Prostate gland (tissue), 2 donors: ENCODE measurements at regions not wholly inside any gene's neighbourhood (a gene's known extent, or its start where the extent isn't known, plus 50 kb on each side); places are given as distances from the start of the nearest gene placed in this dataset.

Experiments
- DNase-seq: peaks from one replicate; pipeline ENCODE4 v3.0.0-alpha.2; 2019; ENCODE audit warnings: low spot score
- H3K27ac ChIP-seq, 2 donors: fragments of 200-600 bp; sonication (generic); 2 replicates each; pipeline ENCODE4 v1.5.1; 2017 to 2019
- H3K27me3 ChIP-seq: fragments of 200-600 bp; sonication (generic); replicated peaks from 2 replicates; pipeline ENCODE4 v1.5.1; 2019; ENCODE audit not compliant: insufficient read depth
- H3K36me3 ChIP-seq, 2 donors: fragments of 200-600 bp; sonication (generic); 1 replicate in 1 of 2; 2 replicates in 1 of 2; pipeline versions ENCODE4 v1.5.1 to v1.8.1; 2017 to 2019
- H3K4me1 ChIP-seq: fragments of 200-600 bp; sonication (generic); replicated peaks from 2 replicates; pipeline ENCODE4 v1.5.1; 2019
- H3K4me3 ChIP-seq, 2 donors: fragments of 200-600 bp; sonication (generic); 2 replicates each; pipeline ENCODE4 v1.5.1; 2017 to 2019
- H3K9me3 ChIP-seq: fragments of 200-600 bp; sonication (generic); 2 replicates; pipeline ENCODE4 v1.5.1; 2017
- CTCF ChIP-seq, 4 experiments: fragments of 200-600 bp in 2 of 4; fragments of 450-650 bp in 2 of 4; sonication (generic) in 2 of 4; IDR thresholded peaks; 1 replicate in 3 of 4; 2 replicates in 1 of 4; pipeline ENCODE4 v1.5.1; 2016 to 2019; ENCODE audit warnings: antibody characterized with exemption in 4 of 4, mild to moderate bottlenecking in 2 of 4, moderate library complexity in 2 of 4
- POLR2A ChIP-seq: fragments of 450-650 bp; IDR thresholded peaks from one replicate; pipeline ENCODE4 v1.6.1; 2016; ENCODE audit warnings: antibody characterized with exemption, mild to moderate bottlenecking
- POLR2AphosphoS5 ChIP-seq: sonication (generic); formaldehyde crosslinking; IDR thresholded peaks from one replicate; pipeline ENCODE4 v1.6.1; 2017; ENCODE audit warnings: antibody characterized with exemption
- WGBS: methylation state at CpG from one replicate; pipeline ENCODE4 v1.1.5; 2018; 5-methylcytosine and 5-hydroxymethylcytosine counted together
- intact Hi-C: fragments of 100-400 bp; cut with DNase I; formaldehyde crosslinking; loops from one replicate; pipeline ENCODE4 v1.14.2; 2022

- no peaks in the 10 kb centered on the region for H3K9me3 ChIP-seq
- H3K36me3 ChIP-seq: no peaks in the 10 kb centered on the region
- DNase-seq: no peak
- H3K27ac ChIP-seq: no peak overlapping the region
- TF ChIP-seq CTCF (IDR thresholded peaks at IDR 0.05): no peak
- no peak for TF ChIP-seq POLR2A
- TF ChIP-seq POLR2AphosphoS5: no peak
- 88% methylated on average over 2 of the region's 2 CpGs for WGBS
- no peaks in the 10 kb centered on the region for H3K4me1 ChIP-seq
- intact Hi-C loops: no loop called here
- H3K27me3 ChIP-seq: no peaks in the 10 kb centered on the region
- H3K4me3 ChIP-seq: no peak overlapping the region
Measured at GRCh38 chr5:164577201-164577600, 1071.8 kb downstream of the MAT2B start.

GRCh38 chr5:164577742-164578141 is 1072.3 kb downstream of the MAT2B start:
- intact Hi-C loops: no loop called here
- Histone ChIP-seq H3K27ac (no peak overlapping the region), H3K27me3 (no peaks in the 10 kb centered on the region), H3K4me1 (no peaks in the 10 kb centered on the region), H3K4me3 (no peak overlapping the region), H3K36me3 (no peaks in the 10 kb centered on the region), H3K9me3 (no peaks in the 10 kb centered on the region)
- WGBS: 45% methylated on average over 2 of the region's 2 CpGs
- no peak for DNase-seq
- no peak for TF ChIP-seq POLR2AphosphoS5
- TF ChIP-seq CTCF (IDR thresholded peaks at IDR 0.05): no peak
- TF ChIP-seq POLR2A: no peak

GRCh38 chr5:164578401-164578800 is 1073.0 kb downstream of the MAT2B start:
- Histone ChIP-seq H3K4me1 (no peaks in the 10 kb centered on the region), H3K27me3 (no peaks in the 10 kb centered on the region), H3K9me3 (no peaks in the 10 kb centered on the region), H3K36me3 (no peaks in the 10 kb centered on the region), H3K4me3 (no peak overlapping the region), H3K27ac (no peak overlapping the region)
- DNase-seq: no peak
- TF ChIP-seq CTCF (IDR thresholded peaks at IDR 0.05): no peak
- no peak for TF ChIP-seq POLR2AphosphoS5
- no peak for TF ChIP-seq POLR2A
- intact Hi-C loops: no loop called here
- 92% methylated on average over 5 of the region's 5 CpGs for WGBS

GRCh38 chr5:164578911-164579310 is 1073.5 kb downstream of the MAT2B start:
- no peak overlapping the region for H3K27ac ChIP-seq
- TF ChIP-seq CTCF (IDR thresholded peaks at IDR 0.05) (no peak), POLR2A (no peak), POLR2AphosphoS5 (no peak)
- no peaks in the 10 kb centered on the region for H3K27me3 ChIP-seq
- WGBS: 62% methylated on average over 2 of the region's 2 CpGs
- no peaks in the 10 kb centered on the region for H3K9me3 ChIP-seq
- H3K4me3 ChIP-seq: no peak overlapping the region
- no peak for DNase-seq
- H3K4me1 ChIP-seq: no peaks in the 10 kb centered on the region
- intact Hi-C loops: no loop called here
- H3K36me3 ChIP-seq: no peaks in the 10 kb centered on the region

- no peaks in the 10 kb centered on the region for H3K4me1 ChIP-seq
- intact Hi-C loops: no loop called here
- no peaks in the 10 kb centered on the region for H3K9me3 ChIP-seq
- no peak for TF ChIP-seq CTCF (IDR thresholded peaks at IDR 0.05)
- 19% methylated on average over 2 of the region's 2 CpGs for WGBS
- H3K27ac ChIP-seq: no peak overlapping the region
- H3K27me3 ChIP-seq: no peaks in the 10 kb centered on the region
- H3K36me3 ChIP-seq: no peaks in the 10 kb centered on the region
- no peak overlapping the region for H3K4me3 ChIP-seq
- DNase-seq: no peak
Measured at GRCh38 chr5:164580155-164580554, 1074.7 kb downstream of the MAT2B start.
